ENCODE measurements at regions not wholly inside any gene's neighbourhood (a gene's known extent, or its start where the extent isn't known, plus 50 kb on each side); places are given as distances from the start of the nearest gene placed in this dataset.

DNA sequence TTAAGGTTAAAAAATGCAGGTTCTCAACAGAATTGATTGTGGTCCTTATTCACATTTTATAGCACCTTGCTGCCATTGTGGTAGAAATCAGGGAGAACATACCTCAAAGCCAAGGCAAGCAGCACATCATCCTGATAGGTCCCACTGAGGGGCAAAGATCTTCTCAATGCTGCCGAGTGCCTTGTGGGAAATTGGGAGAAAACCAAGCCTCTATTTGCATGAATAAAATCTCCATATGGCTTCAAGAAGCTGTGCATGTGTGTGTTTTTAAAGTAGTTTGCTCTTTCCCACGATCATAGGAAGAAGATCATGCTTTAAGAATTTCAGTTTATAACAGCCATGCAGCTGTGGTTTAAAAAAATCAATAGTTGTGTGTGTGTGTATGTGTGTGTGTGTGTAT lies 216.9 kb upstream of the FBXL7 start:
- no peak for TF ChIP-seq POLR2A (IDR thresholded peaks at IDR 0.05; ENCODE audit: low read depth, low read length)
- TF ChIP-seq, protein P1, sequence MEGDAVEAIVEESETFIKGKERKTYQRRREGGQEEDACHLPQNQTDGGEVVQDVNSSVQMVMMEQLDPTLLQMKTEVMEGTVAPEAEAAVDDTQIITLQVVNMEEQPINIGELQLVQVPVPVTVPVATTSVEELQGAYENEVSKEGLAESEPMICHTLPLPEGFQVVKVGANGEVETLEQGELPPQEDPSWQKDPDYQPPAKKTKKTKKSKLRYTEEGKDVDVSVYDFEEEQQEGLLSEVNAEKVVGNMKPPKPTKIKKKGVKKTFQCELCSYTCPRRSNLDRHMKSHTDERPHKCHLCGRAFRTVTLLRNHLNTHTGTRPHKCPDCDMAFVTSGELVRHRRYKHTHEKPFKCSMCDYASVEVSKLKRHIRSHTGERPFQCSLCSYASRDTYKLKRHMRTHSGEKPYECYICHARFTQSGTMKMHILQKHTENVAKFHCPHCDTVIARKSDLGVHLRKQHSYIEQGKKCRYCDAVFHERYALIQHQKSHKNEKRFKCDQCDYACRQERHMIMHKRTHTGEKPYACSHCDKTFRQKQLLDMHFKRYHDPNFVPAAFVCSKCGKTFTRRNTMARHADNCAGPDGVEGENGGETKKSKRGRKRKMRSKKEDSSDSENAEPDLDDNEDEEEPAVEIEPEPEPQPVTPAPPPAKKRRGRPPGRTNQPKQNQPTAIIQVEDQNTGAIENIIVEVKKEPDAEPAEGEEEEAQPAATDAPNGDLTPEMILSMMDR (conservative IDR thresholded peaks at IDR 0.05; ENCODE audit: low read depth, low read length): no peak
- no peak for TF ChIP-seq CEBPB (IDR thresholded peaks at IDR 0.05; ENCODE audit: low read depth, low read length)
- TF ChIP-seq RCOR1 (IDR thresholded peaks at IDR 0.05; ENCODE audit: insufficient replicate concordance, low read length): no peak
- no peak for TF ChIP-seq MAZ (IDR thresholded peaks at IDR 0.05; ENCODE audit: borderline replicate concordance, low read depth, low read length)

All from IMR-90 (cell line).